HG02870 (cell line): ENCODE measurements at regions not wholly inside any gene's neighbourhood (a gene's known extent, or its start where the extent isn't known, plus 50 kb on each side); places are given as distances from the start of the nearest gene placed in this dataset.
"Not testable (repeated sequence)": the region's sequence is repeated elsewhere in the genome, so short reads cannot be mapped to it uniquely, and the experiment has no call there.

Experiments
- ATAC-seq: cut with Tn5 transposase; IDR thresholded peaks from one replicate; pipeline ENCODE4 v1.9.1; 2021; ENCODE audit warnings: mild to moderate bottlenecking, moderate library complexity; ENCODE audit not compliant: unreplicated experiment

- no peak for ATAC-seq
These were observed 306.1 kb upstream of the RGS17 start for GRCh38 chr6:153437193-153437592.

DNA sequence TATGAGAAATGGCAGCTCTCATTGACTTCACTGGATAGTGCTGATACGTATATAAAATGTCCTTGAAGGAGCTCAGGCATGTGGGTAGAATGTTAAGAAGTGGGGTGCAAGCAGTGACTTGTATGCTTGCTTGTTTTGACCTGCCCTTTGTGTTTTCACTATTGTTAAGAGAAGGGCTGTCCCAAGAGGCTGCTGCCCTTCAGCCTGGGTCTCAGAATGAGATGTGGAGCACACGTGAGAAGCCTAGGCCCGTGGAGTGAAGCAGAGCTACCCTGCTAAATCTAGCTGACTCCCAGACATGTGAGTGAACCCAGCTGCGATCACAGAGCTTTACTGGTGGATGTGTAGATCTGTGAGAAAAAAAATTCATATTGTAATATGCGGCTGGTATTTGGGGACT lies 305.3 kb upstream of the RGS17 start:
- ATAC-seq = no peak

- ATAC-seq = no peak
These were observed 304.7 kb upstream of the RGS17 start for GRCh38 chr6:153435787-153436186.

- no peak for ATAC-seq
These were observed 294.5 kb upstream of the RGS17 start for GRCh38 chr6:153425536-153425935.

- ATAC-seq = no peak
These were observed 293.8 kb upstream of the RGS17 start for GRCh38 chr6:153424719-153425400.

- ATAC-seq = no peak
These were observed 281.4 kb upstream of the RGS17 start for GRCh38 chr6:153412519-153412918.

DNA sequence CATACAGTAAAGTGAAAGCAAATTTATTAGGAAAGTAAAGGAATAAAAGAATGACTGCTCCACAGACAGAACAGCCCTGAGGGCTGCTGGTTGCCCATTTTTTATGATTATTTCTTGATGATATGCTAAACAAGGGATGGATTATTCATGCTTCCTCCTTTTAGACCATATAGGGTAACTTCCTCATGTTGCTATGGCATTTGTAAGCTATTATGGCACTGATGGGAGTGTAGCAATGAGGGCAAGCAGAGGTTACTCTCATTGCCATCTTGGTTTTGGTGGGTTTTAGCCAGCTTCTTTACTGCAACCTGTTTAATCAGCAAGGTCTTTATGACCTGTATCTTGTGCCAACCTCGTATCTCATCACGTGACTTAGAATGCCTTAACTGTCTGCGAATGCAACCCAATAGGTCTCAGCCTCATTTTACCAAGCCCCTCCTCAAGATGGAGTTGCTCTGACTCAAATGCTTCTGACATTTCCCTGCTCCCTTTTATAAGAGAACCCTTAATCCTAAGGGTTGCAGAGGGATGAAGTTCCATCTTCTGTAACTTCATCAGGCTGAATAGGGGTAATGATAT lies 280.1 kb upstream of the RGS17 start:
- no peak for ATAC-seq

DNA sequence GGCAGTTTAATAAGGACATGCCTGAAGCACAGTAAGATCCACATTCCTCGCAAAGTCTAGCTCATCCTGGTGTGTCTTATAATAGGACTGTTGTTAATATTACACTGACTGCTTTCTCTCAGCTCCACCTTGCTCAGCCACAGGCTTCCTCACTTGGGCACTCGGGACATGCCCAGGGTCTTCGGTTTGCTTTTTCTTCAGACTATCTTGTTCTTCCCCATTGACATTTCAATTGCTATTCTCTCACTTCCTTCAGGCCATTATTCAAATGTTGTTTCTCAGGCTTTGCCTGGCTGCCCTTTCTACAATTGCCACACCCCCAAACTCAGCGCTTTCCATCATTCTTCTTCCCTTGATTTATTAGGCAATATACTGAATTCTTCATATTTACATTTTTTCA lies 274.8 kb upstream of the RGS17 start:
- ATAC-seq = no peak

DNA sequence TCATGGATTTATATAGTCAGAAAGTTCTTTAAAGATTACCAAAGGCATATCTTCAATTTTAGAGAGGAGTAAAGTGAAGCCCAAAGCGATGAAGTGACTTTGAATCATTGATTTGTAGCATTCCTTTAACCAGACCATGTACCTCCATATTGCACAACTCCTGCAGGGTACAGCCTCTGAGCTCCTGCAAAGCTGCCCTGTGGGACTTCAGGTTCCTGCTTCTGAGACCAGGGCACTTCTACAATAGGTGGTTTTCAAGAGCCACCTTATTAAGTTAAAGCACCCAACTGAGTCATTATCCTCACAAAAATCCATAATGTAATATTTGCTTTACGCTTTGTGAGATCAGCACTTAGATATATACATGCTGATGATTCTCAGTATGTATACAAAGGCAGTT lies 270.7 kb upstream of the RGS17 start:
- ATAC-seq = no peak

DNA sequence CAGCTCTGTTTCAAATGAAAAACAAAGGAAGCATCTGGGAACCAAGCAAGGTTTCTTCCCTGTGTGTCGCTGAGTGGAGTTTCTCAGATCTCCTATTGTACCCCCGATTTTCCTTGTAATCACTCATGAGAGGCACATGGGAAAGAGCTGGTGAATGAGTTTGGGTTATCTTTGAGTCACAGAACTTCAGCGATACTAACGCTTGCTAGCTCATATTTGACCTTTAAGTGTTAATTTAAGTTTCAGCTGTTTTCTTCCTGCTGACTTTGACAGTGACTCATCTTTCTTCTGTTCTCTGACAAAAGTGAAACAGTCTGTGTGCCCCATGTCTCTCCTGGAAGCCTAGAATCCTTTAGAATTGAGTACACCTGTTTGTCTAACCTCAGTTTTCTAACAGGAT lies 261.1 kb upstream of the RGS17 start:
- ATAC-seq = no peak

DNA sequence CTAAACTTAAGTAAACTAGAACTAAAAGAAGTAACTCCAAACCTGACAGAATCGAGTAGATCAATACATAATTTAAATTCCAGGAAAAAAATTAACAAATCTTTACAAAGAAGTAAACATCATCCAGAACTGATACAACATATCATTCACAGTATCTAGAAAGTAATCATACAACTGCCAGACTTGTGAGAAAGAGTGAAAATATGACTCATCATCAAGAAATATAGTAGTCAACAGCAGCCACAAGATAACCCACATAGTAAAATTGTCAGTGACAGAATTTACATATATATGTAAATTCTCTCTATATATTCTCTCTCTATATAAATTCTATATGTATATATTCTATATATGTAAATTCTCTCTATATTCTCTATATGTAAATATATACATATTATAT lies 242.8 kb upstream of the RGS17 start:
- no peak for ATAC-seq

GRCh38 chr6:153368131-153368530 lies 237.0 kb upstream of the RGS17 start:
- no peak for ATAC-seq

DNA sequence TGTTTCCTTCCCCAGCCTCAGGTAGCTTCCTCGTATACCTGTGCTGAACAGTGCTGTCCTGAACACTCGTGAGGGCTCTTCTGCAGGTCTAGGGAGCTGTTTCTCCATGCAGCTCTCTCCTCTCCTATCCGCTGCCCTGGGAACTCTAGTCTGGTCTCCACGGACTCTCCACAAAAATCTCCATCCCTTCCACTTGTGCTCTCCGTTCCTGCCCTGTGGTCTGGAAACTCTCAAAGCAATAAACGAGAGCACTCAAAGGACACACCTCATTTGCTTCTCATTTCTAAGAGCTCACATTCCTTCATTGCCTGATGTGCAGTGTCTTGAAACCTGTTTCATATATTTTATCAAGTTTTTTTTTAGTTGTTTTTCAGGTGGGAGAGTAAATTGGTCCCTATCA lies 235.9 kb upstream of the RGS17 start:
- ATAC-seq = no peak

GRCh38 chr6:153357391-153357790 lies 226.3 kb upstream of the RGS17 start:
- no peak for ATAC-seq

GRCh38 chr6:153340568-153340967 lies 209.5 kb upstream of the RGS17 start:
- no peak for ATAC-seq

- ATAC-seq = no peak
These were observed 203.0 kb upstream of the RGS17 start for GRCh38 chr6:153334121-153334520.

DNA sequence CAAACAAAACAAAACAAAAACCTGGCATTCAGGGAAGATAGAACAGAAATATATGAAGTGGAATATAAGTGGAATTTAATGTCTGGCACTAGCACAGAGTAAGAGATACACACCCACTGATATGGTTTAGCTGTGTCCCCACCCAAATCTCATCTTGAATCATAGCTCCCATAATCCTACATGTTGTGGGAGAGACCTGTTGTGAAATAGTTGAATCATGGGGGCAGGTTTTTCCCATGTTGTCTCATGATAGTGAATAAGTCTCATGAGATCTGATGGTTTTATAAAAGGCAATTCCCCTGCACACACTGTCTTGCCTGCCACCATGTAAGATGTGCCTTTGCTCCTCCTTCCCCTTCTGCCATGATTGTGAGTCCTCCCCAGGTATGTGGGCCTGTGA lies 200.1 kb upstream of the RGS17 start:
- not testable (repeated sequence) for ATAC-seq

DNA sequence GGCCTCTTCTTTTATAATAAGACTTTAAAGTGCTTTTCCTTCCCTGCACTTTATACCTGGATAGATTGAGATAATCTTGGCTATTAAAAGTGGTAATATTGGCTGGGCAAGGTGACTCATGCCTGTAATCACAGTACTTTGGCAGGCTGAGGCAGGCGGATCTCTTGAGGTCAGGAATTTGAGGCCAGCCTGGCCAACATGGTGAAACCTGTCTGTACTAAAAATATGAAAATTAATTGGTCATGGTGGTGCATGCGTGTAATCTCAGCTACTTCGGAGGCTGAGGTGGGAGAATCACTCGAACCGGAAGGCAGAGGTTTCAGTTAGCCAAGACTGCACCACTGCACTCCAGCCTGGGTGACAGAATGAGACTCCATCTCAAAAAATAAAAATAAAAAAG lies 197.1 kb upstream of the RGS17 start:
- no peak for ATAC-seq

DNA sequence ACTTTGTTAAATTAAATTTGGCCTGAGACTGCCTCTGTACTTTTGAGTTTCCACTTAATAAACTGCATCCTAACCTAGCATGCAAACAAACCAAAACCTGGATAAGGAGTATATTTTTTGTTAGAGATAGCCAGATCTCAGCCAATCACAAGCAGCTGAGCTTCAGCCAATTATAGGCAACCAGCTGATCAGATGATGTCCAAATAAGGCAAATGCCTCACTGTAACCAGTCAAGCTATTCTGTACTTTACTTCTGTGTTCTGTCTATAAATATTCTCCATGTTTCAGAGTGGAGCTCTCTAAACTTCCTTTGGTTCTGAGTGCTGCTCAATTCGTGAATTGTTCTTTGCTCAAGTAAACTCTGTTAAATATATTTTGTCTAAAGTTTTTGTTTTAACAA lies 194.6 kb upstream of the RGS17 start:
- ATAC-seq = no peak

DNA sequence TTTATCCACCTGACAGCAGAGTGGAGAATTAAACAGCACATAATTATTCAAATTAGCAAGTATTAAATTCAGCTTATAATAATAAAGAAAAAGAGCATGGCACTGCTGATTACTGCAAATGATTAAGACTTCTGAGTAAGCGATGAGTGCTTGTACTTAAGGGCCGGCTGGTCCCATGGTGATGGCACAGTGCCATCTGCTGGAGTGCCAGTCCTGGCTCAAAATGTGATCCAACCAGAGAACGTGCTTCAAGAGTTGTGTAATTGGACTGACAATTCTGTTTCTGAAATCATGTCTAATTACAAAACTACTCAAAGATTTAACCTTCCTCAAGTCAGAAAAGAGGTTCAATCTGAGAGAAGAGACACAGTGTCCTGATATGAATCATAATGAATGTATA lies 181.6 kb upstream of the RGS17 start:
- no peak for ATAC-seq

- ATAC-seq = no peak
These were observed 178.6 kb upstream of the RGS17 start for GRCh38 chr6:153309651-153310050.

GRCh38 chr6:153302133-153302532 lies 171.1 kb upstream of the RGS17 start:
- no peak for ATAC-seq

- peak; percentile 64 for ATAC-seq
These were observed 170.5 kb upstream of the RGS17 start for GRCh38 chr6:153301602-153302001.
